ENCODE measurements at regions not wholly inside any gene's neighbourhood (a gene's known extent, or its start where the extent isn't known, plus 50 kb on each side); places are given as distances from the start of the nearest gene placed in this dataset.

DNA sequence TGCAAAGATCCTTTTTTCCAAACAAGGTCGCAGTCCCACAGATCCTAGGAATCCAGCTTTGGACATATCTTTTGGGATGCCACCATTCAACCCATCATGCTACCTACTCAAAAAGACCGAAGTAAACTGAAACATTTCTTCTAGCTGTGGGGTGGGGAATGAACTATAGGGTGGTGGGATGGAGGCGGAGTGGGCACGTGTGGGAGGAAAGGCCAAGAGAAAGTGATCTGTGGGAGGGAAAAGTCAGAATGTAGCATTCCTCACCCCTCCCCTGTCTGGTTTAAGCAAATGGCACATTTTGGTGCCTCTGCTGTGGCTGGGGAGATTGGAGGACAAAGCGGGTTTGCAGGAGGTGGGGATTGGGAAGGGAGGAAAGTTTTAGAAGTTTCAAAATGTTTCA is 59.2 kb upstream of the IL17B start:
- Histone ChIP-seq H3K27ac (ENCODE audit: low read length) (no peak overlapping the region), H3K4me3 (ENCODE audit: low read length) (no peak overlapping the region), H3K27me3 (ENCODE audit: control insufficient read depth, insufficient read depth, low read length) (peaks cover 3% of the 10 kb centered on the region), H3K4me1 (ENCODE audit: control insufficient read depth, insufficient read depth, low read length) (no peaks in the 10 kb centered on the region), H3K9me3 (ENCODE audit: control insufficient read depth, insufficient read depth, low read length) (no peaks in the 10 kb centered on the region), H3K36me3 (ENCODE audit: control insufficient read depth, insufficient read depth, low read length) (no peaks in the 10 kb centered on the region)
- no peaks in the 10 kb centered on the region for H3K9me3 Mint-ChIP-seq
- WGBS (ENCODE audit: insufficient coverage), result 78% methylated on average over 4 of the region's 5 CpGs
- TF ChIP-seq, protein P1, sequence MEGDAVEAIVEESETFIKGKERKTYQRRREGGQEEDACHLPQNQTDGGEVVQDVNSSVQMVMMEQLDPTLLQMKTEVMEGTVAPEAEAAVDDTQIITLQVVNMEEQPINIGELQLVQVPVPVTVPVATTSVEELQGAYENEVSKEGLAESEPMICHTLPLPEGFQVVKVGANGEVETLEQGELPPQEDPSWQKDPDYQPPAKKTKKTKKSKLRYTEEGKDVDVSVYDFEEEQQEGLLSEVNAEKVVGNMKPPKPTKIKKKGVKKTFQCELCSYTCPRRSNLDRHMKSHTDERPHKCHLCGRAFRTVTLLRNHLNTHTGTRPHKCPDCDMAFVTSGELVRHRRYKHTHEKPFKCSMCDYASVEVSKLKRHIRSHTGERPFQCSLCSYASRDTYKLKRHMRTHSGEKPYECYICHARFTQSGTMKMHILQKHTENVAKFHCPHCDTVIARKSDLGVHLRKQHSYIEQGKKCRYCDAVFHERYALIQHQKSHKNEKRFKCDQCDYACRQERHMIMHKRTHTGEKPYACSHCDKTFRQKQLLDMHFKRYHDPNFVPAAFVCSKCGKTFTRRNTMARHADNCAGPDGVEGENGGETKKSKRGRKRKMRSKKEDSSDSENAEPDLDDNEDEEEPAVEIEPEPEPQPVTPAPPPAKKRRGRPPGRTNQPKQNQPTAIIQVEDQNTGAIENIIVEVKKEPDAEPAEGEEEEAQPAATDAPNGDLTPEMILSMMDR (IDR thresholded peaks at IDR 0.05), result no peak
- no peaks in the 10 kb centered on the region for H3K36me3 Mint-ChIP-seq
- intact Hi-C loops (cut with micrococcal nuclease), result no loop called here
- peaks cover 9 to 10% of the 10 kb centered on the region in 2 donors for H3K27me3 Mint-ChIP-seq (ENCODE audit: low read depth in 2 of 2)
- no peaks in the 10 kb centered on the region for H3K4me1 Mint-ChIP-seq
- H3K27ac Mint-ChIP-seq, result no peak overlapping the region
- DNase-seq (no peak), ATAC-seq (no peak)
- H3K4me3 Mint-ChIP-seq, result no peak overlapping the region

DNA sequence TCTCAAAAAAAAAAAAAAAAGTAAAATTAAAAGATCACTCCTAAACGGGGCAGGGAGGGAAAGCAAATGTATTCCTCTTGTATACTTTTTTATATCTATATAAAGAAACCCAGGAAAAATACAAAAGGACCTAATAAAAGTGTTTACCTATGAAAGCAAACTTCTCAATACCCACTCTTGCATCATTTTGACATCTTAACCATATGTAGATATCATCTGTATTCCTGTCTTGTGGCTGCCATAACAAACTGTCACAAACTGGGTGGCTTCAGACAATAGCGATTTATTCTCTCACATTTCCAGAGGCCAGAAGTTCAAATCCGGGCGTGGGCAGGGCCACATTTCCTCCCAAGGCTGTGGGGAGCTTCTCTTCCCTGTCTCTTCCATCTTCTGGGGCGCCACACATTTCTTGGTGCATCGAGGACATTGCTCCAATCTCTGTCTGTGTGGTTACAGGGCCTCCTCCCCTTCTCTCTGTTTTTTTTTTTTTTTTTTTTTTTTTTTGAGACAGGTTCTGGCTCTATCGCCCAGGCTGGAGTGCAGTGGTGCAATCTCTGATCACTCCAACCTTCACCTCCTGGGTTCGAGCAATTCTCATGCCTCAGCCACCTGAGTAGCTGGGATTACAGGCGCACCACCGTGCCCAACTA is 58.4 kb upstream of the IL17B start:
- 77% methylated on average over 9 of the region's 10 CpGs for WGBS (ENCODE audit: insufficient coverage)

DNA sequence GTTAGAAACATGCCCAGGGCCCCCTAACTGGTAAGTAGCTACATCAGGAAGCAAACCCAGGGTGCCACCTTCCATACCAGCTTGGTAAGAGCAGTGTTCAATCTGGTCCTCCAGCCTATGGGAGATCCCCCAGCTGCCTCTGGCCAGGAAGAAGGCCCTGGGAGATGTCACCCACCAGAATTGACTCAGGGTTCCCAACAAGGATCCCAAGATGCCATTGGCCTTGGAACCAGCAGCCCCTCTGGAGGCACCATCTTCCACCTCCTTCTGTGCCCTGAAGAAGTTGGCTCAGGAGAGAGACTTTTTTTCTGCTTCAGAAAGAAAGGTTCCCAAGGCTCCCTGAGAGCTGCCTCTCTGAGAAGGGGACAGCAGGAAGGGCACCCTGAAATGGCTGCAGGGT is 56.6 kb upstream of the IL17B start:
- Histone ChIP-seq H3K4me1 (ENCODE audit: control insufficient read depth, insufficient read depth, low read length) (peaks cover 3% of the 10 kb centered on the region), H3K36me3 (ENCODE audit: control insufficient read depth, insufficient read depth, low read length) (no peaks in the 10 kb centered on the region), H3K27ac (ENCODE audit: low read length) (no peak overlapping the region), H3K27me3 (ENCODE audit: control insufficient read depth, insufficient read depth, low read length) (peaks cover 3% of the 10 kb centered on the region), H3K4me3 (ENCODE audit: low read length) (no peak overlapping the region), H3K9me3 (ENCODE audit: control insufficient read depth, insufficient read depth, low read length) (no peaks in the 10 kb centered on the region)
- Mint-ChIP-seq H3K9me3 (no peaks in the 10 kb centered on the region), H3K4me1 (peaks cover 8% of the 10 kb centered on the region in 2 donors), H3K27ac (no peak overlapping the region), H3K4me3 (no peak overlapping the region), H3K27me3 (ENCODE audit: low read depth in 2 of 2) (peaks cover 9 to 10% of the 10 kb centered on the region in 2 donors), H3K36me3 (no peaks in the 10 kb centered on the region)
- TF ChIP-seq, protein P1 (IDR thresholded peaks at IDR 0.05), result no peak
- intact Hi-C loops (cut with micrococcal nuclease), result loop anchor here (2.0 kb wide), 1 partner anchor 119 kb away; no protein-coding TSS in a partner anchor
- no peak for ATAC-seq
- no peak for DNase-seq

More for the DNA sequence above, 58.4 kb upstream of the IL17B start:
- H3K27me3 Mint-ChIP-seq (ENCODE audit: low read depth in 2 of 2), result peaks cover 9 to 10% of the 10 kb centered on the region in 2 donors
- Histone ChIP-seq H3K4me1 (ENCODE audit: control insufficient read depth, insufficient read depth, low read length) (no peaks in the 10 kb centered on the region), H3K27ac (ENCODE audit: low read length) (no peak overlapping the region), H3K36me3 (ENCODE audit: control insufficient read depth, insufficient read depth, low read length) (no peaks in the 10 kb centered on the region), H3K9me3 (ENCODE audit: control insufficient read depth, insufficient read depth, low read length) (no peaks in the 10 kb centered on the region), H3K27me3 (ENCODE audit: control insufficient read depth, insufficient read depth, low read length) (peaks cover 3% of the 10 kb centered on the region), H3K4me3 (ENCODE audit: low read length) (no peak overlapping the region)
- TF ChIP-seq, protein P1 (IDR thresholded peaks at IDR 0.05), result no peak
- H3K4me1 Mint-ChIP-seq, result no peaks in the 10 kb centered on the region
- H3K27ac Mint-ChIP-seq, result no peak overlapping the region
- no peaks in the 10 kb centered on the region for H3K36me3 Mint-ChIP-seq
- no peak overlapping the region for H3K4me3 Mint-ChIP-seq
- ATAC-seq, result no peak
- intact Hi-C loops (cut with micrococcal nuclease), result no loop called here
- DNase-seq, result no peak
- H3K9me3 Mint-ChIP-seq, result no peaks in the 10 kb centered on the region

DNA sequence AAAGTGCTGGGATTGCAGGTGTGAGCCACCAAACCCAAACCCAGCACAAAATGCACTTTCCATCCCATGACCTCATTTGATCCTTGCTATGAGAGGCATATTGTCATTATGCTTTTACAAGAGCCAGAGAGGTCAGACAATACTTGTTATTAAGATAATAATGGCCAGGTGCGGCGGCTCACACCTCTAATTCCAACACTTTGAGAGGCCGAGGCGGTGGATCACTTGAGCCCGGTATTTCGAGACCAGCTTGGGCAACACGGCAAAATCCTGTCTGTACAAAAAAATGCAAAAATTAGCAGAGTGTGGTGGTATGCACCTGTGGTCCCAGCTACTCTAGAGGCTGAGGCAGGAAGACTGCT is 55.9 kb upstream of the IL17B start:
- peaks cover 10% of the 10 kb centered on the region for H3K4me1 ChIP-seq (ENCODE audit: control insufficient read depth, insufficient read depth, low read length)
- H3K27me3 Mint-ChIP-seq (ENCODE audit: low read depth in 2 of 2), result peaks cover 9 to 10% of the 10 kb centered on the region in 2 donors
- no peak overlapping the region for H3K27ac ChIP-seq (ENCODE audit: low read length)
- peaks cover 15% of the 10 kb centered on the region in 2 donors for H3K4me1 Mint-ChIP-seq
- WGBS (ENCODE audit: insufficient coverage), result 98% methylated on average over 7 of the region's 7 CpGs
- intact Hi-C loops (cut with micrococcal nuclease), result loop anchor here (2.0 kb wide), 1 partner anchor 118 kb away; no protein-coding TSS in a partner anchor
- no peaks in the 10 kb centered on the region for H3K9me3 ChIP-seq (ENCODE audit: control insufficient read depth, insufficient read depth, low read length)
- H3K9me3 Mint-ChIP-seq, result no peaks in the 10 kb centered on the region
- TF ChIP-seq, protein P1 (IDR thresholded peaks at IDR 0.05), result no peak
- H3K4me3 ChIP-seq (ENCODE audit: low read length), result no peak overlapping the region
- no peaks in the 10 kb centered on the region for H3K36me3 Mint-ChIP-seq
- peaks cover 3% of the 10 kb centered on the region for H3K27me3 ChIP-seq (ENCODE audit: control insufficient read depth, insufficient read depth, low read length)
- no peak overlapping the region for H3K4me3 Mint-ChIP-seq
- H3K36me3 ChIP-seq (ENCODE audit: control insufficient read depth, insufficient read depth, low read length), result no peaks in the 10 kb centered on the region
- no peak for DNase-seq
- ATAC-seq, result no peak
- no peak overlapping the region for H3K27ac Mint-ChIP-seq
